GM23338 (cell line): ENCODE measurements at regions not wholly inside any gene's neighbourhood (a gene's known extent, or its start where the extent isn't known, plus 50 kb on each side); places are given as distances from the start of the nearest gene placed in this dataset.

ENCODE experiments used
- ATAC-seq: fragments of 200-7000 bp; cut with Tn5 transposase; 3 replicates; pipeline ENCODE4 v1.9.1; 2020
- DNase-seq: peaks from one replicate; pipeline ENCODE4 v3.0.0-alpha.2; 2015; ENCODE audit warnings: low spot score
- H2AFZ ChIP-seq: fragments of 200-600 bp; sonication (generic); 2 replicates; pipeline ENCODE4 v1.8.0; 2016; ENCODE audit warnings: antibody characterized with exemption, mild to moderate bottlenecking, moderate library complexity
- H3F3A ChIP-seq: fragments of 200-600 bp; sonication (generic); replicated peaks from 2 replicates; pipeline ENCODE4 v1.8.0; 2017; ENCODE audit warnings: antibody characterized with exemption, mixed run types, low read depth
- H3K27ac ChIP-seq: fragments of 200-600 bp; sonication (generic); 2 replicates; pipeline ENCODE4 v1.6.1; 2016; ENCODE audit warnings: low read depth
- H3K27me3 ChIP-seq: fragments of 200-600 bp; sonication (generic); 2 replicates; pipeline ENCODE4 v1.8.0; 2016; ENCODE audit warnings: mild to moderate bottlenecking, mixed run types, moderate library complexity; ENCODE audit not compliant: insufficient read depth
- H3K36me3 ChIP-seq: fragments of 200-600 bp; sonication (generic); 2 replicates; pipeline ENCODE4 v1.8.0; 2016; ENCODE audit warnings: mild to moderate bottlenecking; ENCODE audit not compliant: insufficient read depth
- H3K4me1 ChIP-seq: fragments of 200-600 bp; sonication (generic); 2 replicates; pipeline ENCODE4 v1.8.0; 2016; ENCODE audit warnings: mild to moderate bottlenecking, moderate library complexity; ENCODE audit not compliant: insufficient read depth
- H3K4me2 ChIP-seq: fragments of 200-600 bp; sonication (generic); 2 replicates; pipeline ENCODE4 v1.7.1; 2017; ENCODE audit warnings: mixed run types
- H3K4me3 ChIP-seq: fragments of 200-600 bp; sonication (generic); 2 replicates; pipeline ENCODE4 v1.6.1; 2016; ENCODE audit warnings: mixed run types
- H3K79me2 ChIP-seq: fragments of 200-600 bp; sonication (generic); replicated peaks from 2 replicates; pipeline ENCODE4 v1.8.0; 2017; ENCODE audit warnings: mild to moderate bottlenecking; ENCODE audit not compliant: insufficient read depth
- H3K9me2 ChIP-seq: fragments of 200-600 bp; sonication (generic); 2 replicates; pipeline ENCODE4 v1.8.0; 2017; ENCODE audit not compliant: insufficient read depth
- H4K20me1 ChIP-seq: fragments of 200-600 bp; sonication (generic); replicated peaks from 2 replicates; pipeline ENCODE4 v1.8.0; 2017; ENCODE audit warnings: mild to moderate bottlenecking; ENCODE audit not compliant: insufficient read depth
- H3K27ac Mint-ChIP-seq: 2 replicates; pipeline ENCODE4 v1.8.0; 2020; ENCODE audit warnings: inconsistent platforms, mild to moderate bottlenecking, moderate library complexity, mixed read lengths
- H3K27me3 Mint-ChIP-seq: 3 replicates; pipeline ENCODE4 v1.8.0; 2022; ENCODE audit warnings: low read depth, mild to moderate bottlenecking, moderate library complexity, mixed read lengths, inconsistent platforms; ENCODE audit not compliant: insufficient read depth, poor library complexity
- H3K36me3 Mint-ChIP-seq: 3 replicates; pipeline ENCODE4 v1.8.0; 2021; ENCODE audit warnings: low read depth, mild to moderate bottlenecking, inconsistent platforms, moderate library complexity, mixed read lengths
- H3K4me1 Mint-ChIP-seq: 3 replicates; pipeline ENCODE4 v1.8.0; 2020; ENCODE audit warnings: mild to moderate bottlenecking, inconsistent platforms, mixed read lengths
- H3K4me3 Mint-ChIP-seq: 3 replicates; pipeline ENCODE4 v1.8.0; 2021; ENCODE audit warnings: moderate library complexity, mild to moderate bottlenecking, inconsistent platforms, mixed read lengths
- H3K9me3 Mint-ChIP-seq: 3 replicates; pipeline ENCODE4 v1.8.0; 2020; ENCODE audit warnings: moderate library complexity, mild to moderate bottlenecking, inconsistent platforms, mixed read lengths
- EZH2 ChIP-seq: fragments of 200-600 bp; sonication (generic); IDR thresholded peaks from one replicate; pipeline ENCODE4 v1.8.0; 2017; ENCODE audit warnings: antibody characterized with exemption, mild to moderate bottlenecking, low read depth; ENCODE audit not compliant: unreplicated experiment
- EZH2phosphoT487 ChIP-seq: fragments of 200-600 bp; sonication (generic); IDR thresholded peaks from one replicate; pipeline ENCODE4 v1.8.1; 2018; ENCODE audit warnings: antibody characterized with exemption; ENCODE audit not compliant: unreplicated experiment
- JUNB ChIP-seq: IDR thresholded peaks from one replicate; pipeline ENCODE4 v1.6.1; 2016; ENCODE audit warnings: antibody characterized with exemption; ENCODE audit not compliant: unreplicated experiment
- NANOG ChIP-seq: IDR thresholded peaks from 2 replicates; pipeline ENCODE4 v1.6.1; 2016; ENCODE audit warnings: antibody characterized with exemption, borderline replicate concordance
- POLR2AphosphoS5 ChIP-seq: IDR thresholded peaks from 2 replicates; pipeline ENCODE4 v1.6.1; 2016; ENCODE audit warnings: antibody characterized with exemption, low read depth
- STAT1 ChIP-seq: IDR thresholded peaks from one replicate; pipeline ENCODE4 v1.6.1; 2016; ENCODE audit warnings: antibody characterized with exemption; ENCODE audit not compliant: unreplicated experiment
- ZNF114 ChIP-seq: fragments of 250-450 bp; sonication (Bioruptor Pico); IDR thresholded peaks from 2 replicates; pipeline ENCODE4 v1.5.0; 2020; ENCODE audit warnings: mild to moderate bottlenecking, moderate library complexity
- TF ChIP-seq, protein P1 (sequence below): IDR thresholded peaks from one replicate; pipeline ENCODE4 v1.6.1; 2018; ENCODE audit warnings: antibody characterized with exemption; ENCODE audit not compliant: unreplicated experiment
- TF ChIP-seq, protein P2 (sequence below): fragments of 250-450 bp; sonication (Bioruptor Pico); IDR thresholded peaks from 2 replicates; pipeline ENCODE4 v1.5.0; 2020; ENCODE audit warnings: mild to moderate bottlenecking, moderate library complexity
- TF ChIP-seq, protein P3 (sequence below), 2 experiments: fragments of 200-600 bp in 1 of 2; sonication (generic) in 1 of 2; conservative IDR thresholded peaks; 2 replicates each; pipeline versions ENCODE4 v1.5.1 to v1.6.1; 2016 to 2017; ENCODE audit warnings: antibody characterized with exemption in 2 of 2, low read depth in 2 of 2, mild to moderate bottlenecking in 2 of 2, moderate library complexity in 1 of 2
- TF ChIP-seq, protein P4 (sequence below): IDR thresholded peaks from 2 replicates; pipeline ENCODE4 v1.6.1; 2016; ENCODE audit warnings: antibody characterized with exemption

DNA sequence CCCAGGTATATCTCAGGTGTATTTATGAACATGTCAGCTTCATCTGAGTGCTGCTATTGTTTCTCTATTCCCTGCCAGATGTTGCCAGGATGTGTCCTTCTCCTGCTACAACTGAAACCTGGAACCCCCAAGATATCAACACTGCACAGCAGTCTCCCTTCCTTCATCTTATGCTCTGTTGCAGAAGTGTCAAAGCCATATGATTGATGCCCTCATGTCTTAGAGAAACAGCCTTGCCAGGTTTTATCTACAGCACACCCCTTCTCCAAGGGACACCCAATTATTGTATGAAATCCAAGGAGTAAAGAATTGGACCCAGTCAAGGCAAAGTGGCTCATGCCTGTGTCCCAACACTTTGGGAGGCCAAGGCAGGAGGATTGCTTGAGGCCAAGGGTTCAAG is 60.5 kb upstream of the GHITM start:
- H3K36me3 ChIP-seq: no peaks in the 10 kb centered on the region
- H3K27ac ChIP-seq: no peak overlapping the region
- H3K27me3 Mint-ChIP-seq: peaks cover 1% of the 10 kb centered on the region
- H3K4me2 ChIP-seq: no peak overlapping the region
- H3K4me1 Mint-ChIP-seq: 0 out of 3 replicates have a peak, but pooled peaks cover 5% of the 10 kb centered on the region
- 0 out of 2 replicates have a peak, but pooled peaks cover 11% of the 10 kb centered on the region for H3K9me2 ChIP-seq
- H3K9me3 Mint-ChIP-seq: no peaks in the 10 kb centered on the region
- ATAC-seq (no peak), DNase-seq (no peak)
- no peaks in the 10 kb centered on the region for H3F3A ChIP-seq
- no peaks in the 10 kb centered on the region for H3K4me1 ChIP-seq
- H4K20me1 ChIP-seq: no peaks in the 10 kb centered on the region
- no peak overlapping the region for H3K4me3 ChIP-seq
- no peaks in the 10 kb centered on the region; the same call in 2 of the 3 replicates for H3K36me3 Mint-ChIP-seq
- TF ChIP-seq, protein P1, sequence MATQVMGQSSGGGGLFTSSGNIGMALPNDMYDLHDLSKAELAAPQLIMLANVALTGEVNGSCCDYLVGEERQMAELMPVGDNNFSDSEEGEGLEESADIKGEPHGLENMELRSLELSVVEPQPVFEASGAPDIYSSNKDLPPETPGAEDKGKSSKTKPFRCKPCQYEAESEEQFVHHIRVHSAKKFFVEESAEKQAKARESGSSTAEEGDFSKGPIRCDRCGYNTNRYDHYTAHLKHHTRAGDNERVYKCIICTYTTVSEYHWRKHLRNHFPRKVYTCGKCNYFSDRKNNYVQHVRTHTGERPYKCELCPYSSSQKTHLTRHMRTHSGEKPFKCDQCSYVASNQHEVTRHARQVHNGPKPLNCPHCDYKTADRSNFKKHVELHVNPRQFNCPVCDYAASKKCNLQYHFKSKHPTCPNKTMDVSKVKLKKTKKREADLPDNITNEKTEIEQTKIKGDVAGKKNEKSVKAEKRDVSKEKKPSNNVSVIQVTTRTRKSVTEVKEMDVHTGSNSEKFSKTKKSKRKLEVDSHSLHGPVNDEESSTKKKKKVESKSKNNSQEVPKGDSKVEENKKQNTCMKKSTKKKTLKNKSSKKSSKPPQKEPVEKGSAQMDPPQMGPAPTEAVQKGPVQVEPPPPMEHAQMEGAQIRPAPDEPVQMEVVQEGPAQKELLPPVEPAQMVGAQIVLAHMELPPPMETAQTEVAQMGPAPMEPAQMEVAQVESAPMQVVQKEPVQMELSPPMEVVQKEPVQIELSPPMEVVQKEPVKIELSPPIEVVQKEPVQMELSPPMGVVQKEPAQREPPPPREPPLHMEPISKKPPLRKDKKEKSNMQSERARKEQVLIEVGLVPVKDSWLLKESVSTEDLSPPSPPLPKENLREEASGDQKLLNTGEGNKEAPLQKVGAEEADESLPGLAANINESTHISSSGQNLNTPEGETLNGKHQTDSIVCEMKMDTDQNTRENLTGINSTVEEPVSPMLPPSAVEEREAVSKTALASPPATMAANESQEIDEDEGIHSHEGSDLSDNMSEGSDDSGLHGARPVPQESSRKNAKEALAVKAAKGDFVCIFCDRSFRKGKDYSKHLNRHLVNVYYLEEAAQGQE: no peak
- TF ChIP-seq STAT1 (no peak), ZNF114 (CRISPR knock-in tag) (no peak), POLR2AphosphoS5 (no peak), EZH2phosphoT487 (no peak), JUNB (no peak), EZH2 (no peak), NANOG (no peak)
- TF ChIP-seq, protein P2, sequence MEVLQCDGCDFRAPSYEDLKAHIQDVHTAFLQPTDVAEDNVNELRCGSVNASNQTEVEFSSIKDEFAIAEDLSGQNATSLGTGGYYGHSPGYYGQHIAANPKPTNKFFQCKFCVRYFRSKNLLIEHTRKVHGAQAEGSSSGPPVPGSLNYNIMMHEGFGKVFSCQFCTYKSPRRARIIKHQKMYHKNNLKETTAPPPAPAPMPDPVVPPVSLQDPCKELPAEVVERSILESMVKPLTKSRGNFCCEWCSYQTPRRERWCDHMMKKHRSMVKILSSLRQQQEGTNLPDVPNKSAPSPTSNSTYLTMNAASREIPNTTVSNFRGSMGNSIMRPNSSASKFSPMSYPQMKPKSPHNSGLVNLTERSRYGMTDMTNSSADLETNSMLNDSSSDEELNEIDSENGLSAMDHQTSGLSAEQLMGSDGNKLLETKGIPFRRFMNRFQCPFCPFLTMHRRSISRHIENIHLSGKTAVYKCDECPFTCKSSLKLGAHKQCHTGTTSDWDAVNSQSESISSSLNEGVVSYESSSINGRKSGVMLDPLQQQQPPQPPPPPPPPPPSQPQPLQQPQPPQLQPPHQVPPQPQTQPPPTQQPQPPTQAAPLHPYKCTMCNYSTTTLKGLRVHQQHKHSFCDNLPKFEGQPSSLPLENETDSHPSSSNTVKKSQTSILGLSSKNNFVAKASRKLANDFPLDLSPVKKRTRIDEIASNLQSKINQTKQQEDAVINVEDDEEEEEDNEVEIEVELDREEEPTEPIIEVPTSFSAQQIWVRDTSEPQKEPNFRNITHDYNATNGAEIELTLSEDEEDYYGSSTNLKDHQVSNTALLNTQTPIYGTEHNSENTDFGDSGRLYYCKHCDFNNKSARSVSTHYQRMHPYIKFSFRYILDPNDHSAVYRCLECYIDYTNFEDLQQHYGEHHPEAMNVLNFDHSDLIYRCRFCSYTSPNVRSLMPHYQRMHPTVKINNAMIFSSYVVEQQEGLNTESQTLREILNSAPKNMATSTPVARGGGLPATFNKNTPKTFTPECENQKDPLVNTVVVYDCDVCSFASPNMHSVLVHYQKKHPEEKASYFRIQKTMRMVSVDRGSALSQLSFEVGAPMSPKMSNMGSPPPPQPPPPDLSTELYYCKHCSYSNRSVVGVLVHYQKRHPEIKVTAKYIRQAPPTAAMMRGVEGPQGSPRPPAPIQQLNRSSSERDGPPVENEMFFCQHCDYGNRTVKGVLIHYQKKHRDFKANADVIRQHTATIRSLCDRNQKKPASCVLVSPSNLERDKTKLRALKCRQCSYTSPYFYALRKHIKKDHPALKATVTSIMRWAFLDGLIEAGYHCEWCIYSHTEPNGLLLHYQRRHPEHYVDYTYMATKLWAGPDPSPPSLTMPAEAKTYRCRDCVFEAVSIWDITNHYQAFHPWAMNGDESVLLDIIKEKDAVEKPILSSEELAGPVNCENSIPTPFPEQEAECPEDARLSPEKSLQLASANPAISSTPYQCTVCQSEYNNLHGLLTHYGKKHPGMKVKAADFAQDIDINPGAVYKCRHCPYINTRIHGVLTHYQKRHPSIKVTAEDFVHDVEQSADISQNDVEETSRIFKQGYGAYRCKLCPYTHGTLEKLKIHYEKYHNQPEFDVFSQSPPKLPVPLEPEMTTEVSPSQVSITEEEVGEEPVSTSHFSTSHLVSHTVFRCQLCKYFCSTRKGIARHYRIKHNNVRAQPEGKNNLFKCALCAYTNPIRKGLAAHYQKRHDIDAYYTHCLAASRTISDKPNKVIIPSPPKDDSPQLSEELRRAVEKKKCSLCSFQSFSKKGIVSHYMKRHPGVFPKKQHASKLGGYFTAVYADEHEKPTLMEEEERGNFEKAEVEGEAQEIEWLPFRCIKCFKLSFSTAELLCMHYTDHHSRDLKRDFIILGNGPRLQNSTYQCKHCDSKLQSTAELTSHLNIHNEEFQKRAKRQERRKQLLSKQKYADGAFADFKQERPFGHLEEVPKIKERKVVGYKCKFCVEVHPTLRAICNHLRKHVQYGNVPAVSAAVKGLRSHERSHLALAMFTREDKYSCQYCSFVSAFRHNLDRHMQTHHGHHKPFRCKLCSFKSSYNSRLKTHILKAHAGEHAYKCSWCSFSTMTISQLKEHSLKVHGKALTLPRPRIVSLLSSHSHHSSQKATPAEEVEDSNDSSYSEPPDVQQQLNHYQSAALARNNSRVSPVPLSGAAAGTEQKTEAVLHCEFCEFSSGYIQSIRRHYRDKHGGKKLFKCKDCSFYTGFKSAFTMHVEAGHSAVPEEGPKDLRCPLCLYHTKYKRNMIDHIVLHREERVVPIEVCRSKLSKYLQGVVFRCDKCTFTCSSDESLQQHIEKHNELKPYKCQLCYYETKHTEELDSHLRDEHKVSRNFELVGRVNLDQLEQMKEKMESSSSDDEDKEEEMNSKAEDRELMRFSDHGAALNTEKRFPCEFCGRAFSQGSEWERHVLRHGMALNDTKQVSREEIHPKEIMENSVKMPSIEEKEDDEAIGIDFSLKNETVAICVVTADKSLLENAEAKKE (CRISPR knock-in tag): no peak
- TF ChIP-seq, protein P3, sequence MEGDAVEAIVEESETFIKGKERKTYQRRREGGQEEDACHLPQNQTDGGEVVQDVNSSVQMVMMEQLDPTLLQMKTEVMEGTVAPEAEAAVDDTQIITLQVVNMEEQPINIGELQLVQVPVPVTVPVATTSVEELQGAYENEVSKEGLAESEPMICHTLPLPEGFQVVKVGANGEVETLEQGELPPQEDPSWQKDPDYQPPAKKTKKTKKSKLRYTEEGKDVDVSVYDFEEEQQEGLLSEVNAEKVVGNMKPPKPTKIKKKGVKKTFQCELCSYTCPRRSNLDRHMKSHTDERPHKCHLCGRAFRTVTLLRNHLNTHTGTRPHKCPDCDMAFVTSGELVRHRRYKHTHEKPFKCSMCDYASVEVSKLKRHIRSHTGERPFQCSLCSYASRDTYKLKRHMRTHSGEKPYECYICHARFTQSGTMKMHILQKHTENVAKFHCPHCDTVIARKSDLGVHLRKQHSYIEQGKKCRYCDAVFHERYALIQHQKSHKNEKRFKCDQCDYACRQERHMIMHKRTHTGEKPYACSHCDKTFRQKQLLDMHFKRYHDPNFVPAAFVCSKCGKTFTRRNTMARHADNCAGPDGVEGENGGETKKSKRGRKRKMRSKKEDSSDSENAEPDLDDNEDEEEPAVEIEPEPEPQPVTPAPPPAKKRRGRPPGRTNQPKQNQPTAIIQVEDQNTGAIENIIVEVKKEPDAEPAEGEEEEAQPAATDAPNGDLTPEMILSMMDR (conservative IDR thresholded peaks at IDR 0.05; ENCODE audit: low read depth in 2 of 2): no peak
- TF ChIP-seq, protein P4, sequence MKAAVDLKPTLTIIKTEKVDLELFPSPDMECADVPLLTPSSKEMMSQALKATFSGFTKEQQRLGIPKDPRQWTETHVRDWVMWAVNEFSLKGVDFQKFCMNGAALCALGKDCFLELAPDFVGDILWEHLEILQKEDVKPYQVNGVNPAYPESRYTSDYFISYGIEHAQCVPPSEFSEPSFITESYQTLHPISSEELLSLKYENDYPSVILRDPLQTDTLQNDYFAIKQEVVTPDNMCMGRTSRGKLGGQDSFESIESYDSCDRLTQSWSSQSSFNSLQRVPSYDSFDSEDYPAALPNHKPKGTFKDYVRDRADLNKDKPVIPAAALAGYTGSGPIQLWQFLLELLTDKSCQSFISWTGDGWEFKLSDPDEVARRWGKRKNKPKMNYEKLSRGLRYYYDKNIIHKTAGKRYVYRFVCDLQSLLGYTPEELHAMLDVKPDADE: no peak
- no peak overlapping the region for H3K27ac Mint-ChIP-seq
- no peak overlapping the region for H3K4me3 Mint-ChIP-seq
- no peaks in the 10 kb centered on the region for H3K27me3 ChIP-seq
- H3K79me2 ChIP-seq: no peaks in the 10 kb centered on the region
- H2AFZ ChIP-seq: no peak overlapping the region
